ENCODE measurements at regions not wholly inside any gene's neighbourhood (a gene's known extent, or its start where the extent isn't known, plus 50 kb on each side); places are given as distances from the start of the nearest gene placed in this dataset.
"Not testable (repeated sequence)": the region's sequence is repeated elsewhere in the genome, so short reads cannot be mapped to it uniquely, and the experiment has no call there.

- DNase-seq: no peak
Observed at GRCh38 chr4:82171531-82172155, 202.1 kb downstream of the HNRNPD start.

- DNase-seq: no peak
Observed at GRCh38 chr4:82149750-82150149, 224.0 kb downstream of the HNRNPD start.

DNA sequence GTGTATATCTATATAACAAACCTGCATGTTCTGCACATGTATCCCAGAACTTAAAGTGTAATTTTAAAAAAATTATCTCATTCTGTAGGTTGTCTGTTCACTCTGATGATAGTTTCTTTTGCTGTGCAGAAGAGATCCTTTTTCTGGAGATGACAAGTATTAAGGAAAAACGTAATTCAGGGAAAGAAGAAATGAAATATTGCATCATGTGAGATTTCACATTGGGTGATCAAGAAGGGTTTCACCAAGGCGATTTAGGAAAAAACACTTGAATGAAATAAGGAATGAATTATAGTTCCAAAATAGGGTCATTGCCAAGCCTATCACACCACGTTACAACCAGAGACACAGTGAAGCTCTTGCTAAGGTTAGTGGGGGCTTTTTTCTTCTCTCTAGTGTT, 227.9 kb downstream of the HNRNPD start:
- no peak for DNase-seq

DNA sequence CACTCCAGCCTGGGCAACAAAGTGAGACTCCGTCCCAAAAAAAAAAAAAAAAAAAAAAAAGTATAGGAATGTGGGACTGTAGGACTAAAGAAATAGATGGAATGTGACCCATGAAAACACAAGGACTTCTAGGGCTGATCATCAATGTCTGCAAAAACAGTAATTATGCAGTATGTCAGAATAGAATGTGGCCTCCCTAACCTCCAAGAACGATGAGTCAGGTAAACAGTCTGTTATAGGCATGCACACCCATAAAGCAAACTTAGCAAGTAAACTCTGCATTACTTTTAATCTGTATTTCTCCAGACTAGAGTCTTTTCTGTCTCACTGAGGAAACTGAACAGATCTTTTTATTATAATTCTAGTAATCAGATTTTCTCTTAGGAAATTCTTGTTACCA, 233.4 kb downstream of the HNRNPD start:
- no peak for DNase-seq

DNA sequence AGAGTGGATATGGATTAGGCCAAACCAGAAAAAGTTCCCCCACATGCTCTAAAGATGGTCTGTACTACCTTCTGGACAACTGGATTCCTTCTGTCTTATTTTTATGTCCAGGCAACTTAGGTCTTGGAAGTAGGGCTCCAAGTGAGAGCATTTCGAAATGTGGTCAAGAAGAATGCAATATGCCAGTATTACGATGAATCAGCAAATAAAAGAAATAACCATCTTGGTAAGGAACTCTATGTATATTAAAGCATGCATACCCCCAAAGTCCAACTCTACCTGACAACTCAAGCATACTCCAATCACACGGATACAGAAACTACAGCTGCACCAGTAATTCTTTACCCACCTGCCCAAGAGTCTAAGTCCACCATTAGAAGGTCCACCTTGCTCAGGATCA, 234.5 kb downstream of the HNRNPD start:
- DNase-seq: no peak

- no peak for DNase-seq
Observed at GRCh38 chr4:82138374-82138773, 235.4 kb downstream of the HNRNPD start.

DNA sequence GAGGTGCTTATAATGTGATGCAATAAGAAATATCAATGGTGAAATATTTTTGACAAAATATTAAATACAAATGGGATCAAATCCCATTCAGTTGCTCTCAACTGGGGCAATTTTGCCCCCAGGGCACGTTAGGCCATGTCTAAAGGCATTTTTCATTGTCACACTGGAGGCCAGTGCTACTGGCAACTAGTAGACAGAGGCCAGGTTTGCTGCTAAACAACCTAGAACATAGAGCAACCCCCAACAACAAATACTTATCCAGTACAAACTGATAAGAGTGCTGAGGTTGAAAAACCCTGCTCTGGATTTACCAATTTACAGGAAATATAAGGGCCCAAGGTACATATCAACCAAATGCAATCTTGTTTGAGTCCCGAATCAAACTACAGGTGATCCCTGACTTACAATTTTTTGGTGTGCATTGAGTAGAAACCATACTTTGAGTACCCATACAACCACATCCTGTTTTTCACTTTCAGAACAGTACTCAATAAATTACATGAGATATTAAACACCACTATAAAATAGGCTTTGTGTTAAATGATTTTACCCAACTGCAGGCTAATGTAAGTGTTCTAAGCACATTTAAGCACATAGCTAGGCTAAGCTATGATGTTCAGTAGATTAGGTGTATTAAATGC, 237.5 kb downstream of the HNRNPD start:
- DNase-seq: no peak

GRCh38 chr4:82128355-82128754, 245.4 kb downstream of the HNRNPD start:
- no peak for DNase-seq

GRCh38 chr4:82126512-82127040, 247.2 kb downstream of the HNRNPD start:
- DNase-seq: no peak

- DNase-seq: no peak
Observed at GRCh38 chr4:82125787-82126297, 247.9 kb downstream of the HNRNPD start.

- no peak for DNase-seq
Observed at GRCh38 chr4:82124932-82125786, 248.6 kb downstream of the HNRNPD start.

GRCh38 chr4:82124365-82124764, 249.4 kb downstream of the HNRNPD start:
- DNase-seq: no peak

GRCh38 chr4:82123934-82124333, 249.9 kb downstream of the HNRNPD start:
- DNase-seq: no peak

GRCh38 chr4:82115183-82115582, 258.6 kb downstream of the HNRNPD start:
- DNase-seq: not testable (repeated sequence)

GRCh38 chr4:82108506-82108905, 265.3 kb downstream of the HNRNPD start:
- DNase-seq: no peak

DNA sequence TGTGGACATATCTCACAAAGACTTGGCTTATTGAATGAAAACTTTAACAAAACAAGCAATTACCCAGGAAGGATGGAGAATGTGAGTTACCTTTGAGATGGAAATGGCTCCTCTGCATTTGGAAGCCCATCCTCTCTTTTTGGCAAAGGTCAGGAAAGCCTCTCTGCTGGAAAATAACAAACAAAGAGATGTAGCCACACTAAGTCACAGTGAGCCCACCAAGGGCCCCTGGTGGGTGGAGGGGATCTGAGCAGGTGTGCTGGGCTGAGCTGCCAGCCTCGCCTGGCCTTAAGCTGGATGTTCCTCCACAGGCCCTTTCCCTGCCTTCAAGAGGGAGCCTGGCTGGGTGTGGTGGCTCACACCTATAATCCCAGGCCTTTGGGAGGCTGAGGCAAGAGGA, 269.2 kb downstream of the HNRNPD start:
- no peak for DNase-seq

DNA sequence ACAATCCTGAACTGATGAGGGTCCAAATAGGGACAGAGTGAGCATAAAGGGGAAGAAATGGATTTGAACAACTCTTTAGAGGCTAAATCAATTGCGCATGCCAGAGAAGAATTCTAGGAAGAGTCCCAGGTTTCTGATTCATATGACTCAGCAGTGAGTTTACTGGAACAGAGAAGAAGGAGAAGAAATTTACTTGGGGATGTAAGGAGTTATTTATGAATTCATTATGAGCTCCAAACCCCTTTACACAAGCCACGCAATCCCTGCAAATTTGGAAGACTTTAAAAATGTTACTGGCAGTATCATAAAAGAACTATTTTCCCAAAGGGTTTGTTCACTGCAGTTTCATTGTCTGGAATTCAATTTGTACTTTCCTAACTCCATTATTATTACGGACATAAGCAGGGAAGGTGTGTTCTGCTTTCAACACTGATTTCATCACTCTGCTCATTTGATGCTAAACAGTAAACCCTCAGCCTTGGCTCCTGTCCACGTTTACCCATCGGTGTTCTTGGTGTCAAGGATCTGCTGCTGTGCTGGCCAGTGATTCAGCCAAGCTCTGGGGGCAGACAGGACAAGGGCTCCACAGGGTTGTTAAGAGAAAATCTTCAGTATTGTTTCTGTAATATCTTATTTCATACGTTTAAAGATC, 273.7 kb downstream of the HNRNPD start:
- no peak for DNase-seq

GRCh38 chr4:82097504-82097903, 276.3 kb downstream of the HNRNPD start:
- no peak for DNase-seq

- DNase-seq: no peak
Observed at GRCh38 chr4:82090717-82091116, 283.1 kb downstream of the HNRNPD start.

GRCh38 chr4:82084747-82085146, 289.0 kb downstream of the HNRNPD start:
- DNase-seq: no peak

GRCh38 chr4:82077471-82077995, 296.3 kb downstream of the HNRNPD start:
- not testable (repeated sequence) for DNase-seq

- no peak for DNase-seq
Observed at GRCh38 chr4:82076809-82077208, 297.0 kb downstream of the HNRNPD start.

- DNase-seq: no peak
Observed at GRCh38 chr4:82076359-82076758, 297.4 kb downstream of the HNRNPD start.

All from NCI-H1930 (cell line).